ENCODE measurements at regions not wholly inside any gene's neighbourhood (a gene's known extent, or its start where the extent isn't known, plus 50 kb on each side); places are given as distances from the start of the nearest gene placed in this dataset.

DNA sequence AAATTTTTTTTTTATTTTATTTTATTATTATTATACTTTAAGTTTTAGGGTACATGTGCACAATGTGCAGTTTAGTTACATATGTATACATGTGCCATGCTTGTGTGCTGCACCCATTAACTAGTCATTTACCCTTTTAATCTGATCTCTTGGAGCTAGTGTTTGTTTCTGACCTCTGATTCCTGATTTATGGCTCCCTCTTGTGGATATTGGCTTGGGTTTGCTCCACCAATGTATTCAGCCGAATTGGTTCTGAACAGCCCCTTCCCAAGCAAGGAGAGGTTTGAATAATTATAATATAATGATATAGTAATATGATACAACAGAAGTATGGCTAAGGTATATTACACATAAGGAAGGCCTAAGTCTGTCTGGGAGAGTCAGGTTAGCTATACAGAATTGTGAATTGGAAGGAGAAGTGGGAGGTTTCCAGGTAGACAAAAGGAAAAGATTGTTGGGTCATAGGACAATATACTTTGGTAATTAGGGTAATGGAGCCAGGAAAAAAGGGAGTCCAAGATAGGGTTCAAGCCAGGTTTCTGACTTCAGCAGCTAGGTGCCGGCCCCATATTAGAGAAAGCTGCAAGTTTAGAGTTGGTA lies 53.1 kb upstream of the HMCN1 start:
- Histone ChIP-seq H3K36me3 (ENCODE audit: insufficient read depth, low read length) (no peaks in the 10 kb centered on the region), H3K9me3 (ENCODE audit: low read length) (no peaks in the 10 kb centered on the region), H3K4me1 (ENCODE audit: insufficient read depth, low read length) (peaks cover 5% of the 10 kb centered on the region), H3K27me3 (ENCODE audit: insufficient read depth, low read length) (no peaks in the 10 kb centered on the region), H3K4me3 (ENCODE audit: low read length) (no peak overlapping the region), H2AFZ (ENCODE audit: low read depth, low read length) (no peak overlapping the region)

DNA sequence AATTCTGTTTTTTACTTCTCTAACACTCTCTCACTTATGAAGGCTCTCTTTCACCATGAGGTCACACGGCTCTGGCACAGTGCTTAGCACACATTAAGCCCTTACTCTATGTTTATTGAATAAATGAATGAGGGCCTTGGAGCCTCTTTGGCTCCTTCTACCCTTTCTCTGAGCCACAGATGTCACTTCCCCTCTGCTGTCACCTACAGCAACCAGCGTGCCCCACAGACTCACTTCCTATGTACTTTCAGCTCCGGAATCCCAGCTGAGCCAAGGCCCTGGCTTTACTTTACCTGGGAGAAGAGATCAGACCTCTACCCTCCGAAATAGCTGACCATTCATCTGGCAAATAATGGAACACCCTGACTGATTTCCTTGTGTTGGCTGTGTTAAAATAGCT lies 53.7 kb upstream of the HMCN1 start:
- Histone ChIP-seq H2AFZ (ENCODE audit: low read depth, low read length) (no peak overlapping the region), H3K27me3 (ENCODE audit: insufficient read depth, low read length) (no peaks in the 10 kb centered on the region), H3K9me3 (ENCODE audit: low read length) (no peaks in the 10 kb centered on the region), H3K4me1 (ENCODE audit: insufficient read depth, low read length) (peaks cover 5% of the 10 kb centered on the region), H3K4me3 (ENCODE audit: low read length) (no peak overlapping the region), H3K36me3 (ENCODE audit: insufficient read depth, low read length) (no peaks in the 10 kb centered on the region)

DNA sequence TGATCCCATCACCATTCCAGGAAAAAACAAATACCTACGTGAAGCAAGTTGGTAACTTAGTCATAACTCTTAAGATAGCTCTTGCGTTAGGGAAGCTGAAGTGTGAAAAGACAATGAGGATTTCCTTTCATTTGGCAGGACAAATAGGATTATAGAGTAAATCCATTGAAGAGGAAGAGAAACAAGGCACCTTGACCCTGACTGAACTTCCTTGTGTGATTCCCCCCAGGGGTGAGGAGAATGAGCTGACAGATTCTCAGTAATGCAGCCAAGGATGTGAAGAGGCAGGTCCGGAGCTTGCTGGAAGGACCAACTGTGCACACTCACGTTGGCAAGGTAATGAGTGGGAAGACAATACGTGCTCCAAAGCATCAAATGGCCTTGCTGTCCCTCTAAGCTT lies 55.0 kb upstream of the HMCN1 start:
- no peak overlapping the region for H2AFZ ChIP-seq (ENCODE audit: low read depth, low read length)
- H3K36me3 ChIP-seq (ENCODE audit: insufficient read depth, low read length), result no peaks in the 10 kb centered on the region
- H3K4me1 ChIP-seq (ENCODE audit: insufficient read depth, low read length), result peaks cover 5% of the 10 kb centered on the region
- no peaks in the 10 kb centered on the region for H3K27me3 ChIP-seq (ENCODE audit: insufficient read depth, low read length)
- H3K4me3 ChIP-seq (ENCODE audit: low read length), result no peak overlapping the region
- H3K9me3 ChIP-seq (ENCODE audit: low read length), result no peaks in the 10 kb centered on the region

DNA sequence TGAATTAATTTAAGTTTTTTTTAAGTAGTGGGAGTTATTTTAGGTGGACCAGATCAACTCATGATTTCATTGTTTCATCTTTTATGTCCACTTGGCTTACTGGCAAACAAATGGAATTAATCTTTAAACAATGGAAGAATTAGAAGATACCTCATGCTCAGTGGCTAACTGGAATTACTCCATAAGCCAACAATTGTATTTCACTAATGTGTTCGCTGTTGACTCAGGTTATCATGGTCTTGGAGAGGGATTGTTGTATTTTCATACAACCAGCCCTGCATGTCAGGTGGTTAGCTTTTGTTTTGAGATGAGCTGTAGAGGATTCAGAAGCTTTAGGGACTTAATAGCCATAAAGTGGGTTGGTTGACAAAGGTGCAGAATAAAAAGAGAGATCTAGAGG lies 57.2 kb upstream of the HMCN1 start:
- Histone ChIP-seq H2AFZ (ENCODE audit: low read depth, low read length) (no peak overlapping the region), H3K4me1 (ENCODE audit: insufficient read depth, low read length) (peaks cover 5% of the 10 kb centered on the region), H3K36me3 (ENCODE audit: insufficient read depth, low read length) (no peaks in the 10 kb centered on the region), H3K4me3 (ENCODE audit: low read length) (no peak overlapping the region), H3K9me3 (ENCODE audit: low read length) (no peaks in the 10 kb centered on the region), H3K27me3 (ENCODE audit: insufficient read depth, low read length) (no peaks in the 10 kb centered on the region)

DNA sequence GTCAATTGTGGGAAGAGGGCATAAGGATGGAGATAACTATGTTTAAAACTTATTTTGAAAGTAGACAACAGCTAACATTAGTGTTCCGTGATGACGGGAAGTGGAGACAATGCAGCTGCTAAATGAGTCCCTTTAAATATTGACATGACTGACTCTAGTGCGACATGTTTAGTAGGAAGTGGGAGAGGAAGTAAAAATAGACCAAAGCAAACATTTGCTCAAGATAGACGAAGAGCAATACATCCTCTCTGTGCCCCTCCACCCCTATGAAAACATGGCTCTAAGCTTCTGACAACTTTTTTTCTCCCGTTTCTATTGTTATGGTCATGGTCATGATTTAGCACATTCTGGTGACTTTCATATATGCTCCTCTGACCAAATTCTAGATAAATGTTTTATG lies 60.0 kb upstream of the HMCN1 start:
- Histone ChIP-seq H3K9me3 (ENCODE audit: low read length) (no peaks in the 10 kb centered on the region), H3K4me3 (ENCODE audit: low read length) (no peak overlapping the region), H2AFZ (ENCODE audit: low read depth, low read length) (no peak overlapping the region), H3K4me1 (ENCODE audit: insufficient read depth, low read length) (peaks cover 3% of the 10 kb centered on the region), H3K36me3 (ENCODE audit: insufficient read depth, low read length) (no peaks in the 10 kb centered on the region), H3K27me3 (ENCODE audit: insufficient read depth, low read length) (no peaks in the 10 kb centered on the region)

DNA sequence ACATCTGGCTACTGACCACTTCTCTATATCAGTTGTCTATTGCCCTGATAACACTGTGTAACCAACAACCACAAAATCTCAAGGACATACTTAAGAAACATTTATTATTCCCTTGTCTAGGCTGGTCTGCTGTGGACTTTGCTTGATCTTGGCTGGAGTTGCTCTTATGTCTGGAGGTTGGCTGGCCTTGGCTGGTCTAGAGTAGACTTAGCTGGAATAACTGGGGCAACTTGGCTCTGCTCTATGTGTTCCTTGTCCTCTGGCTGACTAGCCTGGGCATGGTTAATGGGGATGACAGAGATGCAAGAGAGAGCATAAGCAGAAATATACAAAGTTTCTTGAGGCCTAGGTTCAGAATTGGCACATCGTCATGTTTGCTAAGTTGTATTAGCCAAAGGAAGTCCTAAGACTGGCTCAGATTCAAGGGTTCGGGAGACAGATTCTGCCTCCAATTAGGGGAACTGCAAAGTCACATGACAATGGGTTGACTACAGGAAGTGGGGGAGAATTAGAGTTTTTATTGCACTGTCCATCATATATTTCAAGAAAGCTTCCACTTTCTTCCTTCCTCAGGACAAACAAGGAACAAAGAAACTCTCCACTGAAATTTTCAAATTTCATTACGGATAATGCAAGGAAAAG lies 61.4 kb upstream of the HMCN1 start:
- H3K27me3 ChIP-seq (ENCODE audit: insufficient read depth, low read length), result no peaks in the 10 kb centered on the region
- H3K36me3 ChIP-seq (ENCODE audit: insufficient read depth, low read length), result no peaks in the 10 kb centered on the region
- no peak overlapping the region for H3K4me3 ChIP-seq (ENCODE audit: low read length)
- no peaks in the 10 kb centered on the region for H3K4me1 ChIP-seq (ENCODE audit: insufficient read depth, low read length)
- no peaks in the 10 kb centered on the region for H3K9me3 ChIP-seq (ENCODE audit: low read length)
- no peak overlapping the region for H2AFZ ChIP-seq (ENCODE audit: low read depth, low read length)

DNA sequence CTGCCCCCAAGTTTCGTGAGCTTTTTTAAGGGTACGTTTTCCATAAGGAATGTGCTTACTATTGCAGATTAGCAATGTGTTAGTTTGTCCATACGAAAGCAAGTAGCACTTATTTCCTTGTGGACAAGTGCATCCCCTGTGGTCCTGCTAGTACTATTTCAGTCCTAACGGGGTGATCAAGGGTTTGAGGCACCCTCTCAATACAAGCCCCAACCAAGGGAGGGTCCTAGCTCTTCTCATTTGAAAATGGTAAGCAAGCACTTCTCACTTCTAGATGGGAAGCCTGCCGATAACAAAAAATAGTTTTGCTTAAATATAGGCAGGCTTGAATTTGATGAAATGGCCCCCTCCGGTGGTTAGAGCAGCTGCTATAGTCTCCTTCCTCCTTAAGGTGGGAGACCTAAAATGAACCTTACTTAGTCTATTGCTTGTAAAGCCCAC lies 64.0 kb upstream of the HMCN1 start:
- Histone ChIP-seq H3K4me1 (ENCODE audit: insufficient read depth, low read length) (no peaks in the 10 kb centered on the region), H3K9me3 (ENCODE audit: low read length) (no peaks in the 10 kb centered on the region), H3K4me3 (ENCODE audit: low read length) (no peak overlapping the region), H3K27me3 (ENCODE audit: insufficient read depth, low read length) (no peaks in the 10 kb centered on the region), H2AFZ (ENCODE audit: low read depth, low read length) (no peak overlapping the region), H3K36me3 (ENCODE audit: insufficient read depth, low read length) (no peaks in the 10 kb centered on the region)

DNA sequence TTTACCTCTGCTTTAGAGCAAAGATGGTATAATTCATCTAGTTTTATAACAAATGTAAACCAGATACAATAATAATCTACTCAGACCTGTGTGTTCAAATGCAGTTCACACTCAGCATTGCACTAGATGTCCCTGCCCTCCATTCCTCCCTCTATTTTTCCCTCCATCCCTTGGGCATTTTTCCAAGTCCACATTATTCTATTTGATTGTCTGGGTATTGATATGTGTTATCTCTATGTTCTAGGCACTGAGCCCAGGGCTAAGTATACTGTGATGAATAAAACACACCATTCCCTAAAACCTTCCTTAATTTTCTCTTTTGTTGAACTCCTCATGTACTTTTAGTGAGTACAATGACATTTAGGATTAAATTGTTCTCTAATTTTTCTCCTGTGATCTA lies 66.2 kb upstream of the HMCN1 start:
- no peak overlapping the region for H2AFZ ChIP-seq (ENCODE audit: low read depth, low read length)
- no peaks in the 10 kb centered on the region for H3K27me3 ChIP-seq (ENCODE audit: insufficient read depth, low read length)
- H3K4me3 ChIP-seq (ENCODE audit: low read length), result no peak overlapping the region
- H3K36me3 ChIP-seq (ENCODE audit: insufficient read depth, low read length), result no peaks in the 10 kb centered on the region
- H3K9me3 ChIP-seq (ENCODE audit: low read length), result no peaks in the 10 kb centered on the region
- no peaks in the 10 kb centered on the region for H3K4me1 ChIP-seq (ENCODE audit: insufficient read depth, low read length)

DNA sequence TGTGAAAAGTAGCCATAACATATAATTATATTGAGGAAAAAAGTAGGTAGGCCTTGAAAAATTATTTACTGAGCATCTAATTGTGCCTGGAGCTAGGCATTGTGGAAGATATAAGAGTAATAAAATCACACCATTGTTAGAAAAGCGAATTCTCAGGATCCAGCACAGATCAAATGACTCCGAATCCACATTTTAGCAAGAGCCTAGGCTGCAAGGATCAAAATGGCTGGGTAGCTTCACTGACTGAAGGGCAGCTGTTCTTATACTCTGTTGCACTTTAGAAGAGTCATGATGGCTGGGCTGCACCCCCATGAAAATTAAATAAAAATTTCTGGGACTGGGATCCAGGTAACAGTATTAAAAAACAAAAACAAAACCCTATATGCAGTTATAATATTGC lies 67.6 kb upstream of the HMCN1 start:
- Histone ChIP-seq H3K9me3 (ENCODE audit: low read length) (no peaks in the 10 kb centered on the region), H3K36me3 (ENCODE audit: insufficient read depth, low read length) (no peaks in the 10 kb centered on the region), H3K4me1 (ENCODE audit: insufficient read depth, low read length) (no peaks in the 10 kb centered on the region), H2AFZ (ENCODE audit: low read depth, low read length) (no peak overlapping the region), H3K27me3 (ENCODE audit: insufficient read depth, low read length) (no peaks in the 10 kb centered on the region), H3K4me3 (ENCODE audit: low read length) (no peak overlapping the region)

DNA sequence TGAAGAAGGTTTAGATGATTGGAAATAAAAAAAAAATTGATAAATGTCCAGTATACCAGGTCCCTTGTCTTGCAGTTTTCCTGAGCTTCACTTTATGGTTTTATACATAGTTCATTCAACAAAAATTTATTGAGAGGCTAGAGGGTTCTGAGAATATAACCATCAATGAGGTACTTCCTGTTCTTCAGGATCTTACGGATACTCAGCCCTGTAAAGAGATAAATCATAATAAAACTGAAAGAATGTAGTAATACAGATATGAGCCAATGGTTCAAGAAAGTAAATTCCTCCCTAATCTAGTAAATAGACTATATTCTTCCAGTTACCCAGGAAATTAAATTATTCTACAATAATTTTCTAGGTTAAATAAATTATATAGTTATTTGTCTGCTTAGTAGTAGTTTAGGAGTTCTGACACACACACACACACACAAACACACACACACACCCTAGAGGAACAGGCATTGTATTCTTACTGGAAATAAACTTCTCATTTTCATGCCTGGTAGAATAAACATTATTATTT lies 70.4 kb upstream of the HMCN1 start:
- H3K4me3 ChIP-seq (ENCODE audit: low read length), result no peak overlapping the region
- no peak overlapping the region for H2AFZ ChIP-seq (ENCODE audit: low read depth, low read length)
- no peaks in the 10 kb centered on the region for H3K27me3 ChIP-seq (ENCODE audit: insufficient read depth, low read length)
- no peaks in the 10 kb centered on the region for H3K4me1 ChIP-seq (ENCODE audit: insufficient read depth, low read length)
- H3K9me3 ChIP-seq (ENCODE audit: low read length), result no peaks in the 10 kb centered on the region
- H3K36me3 ChIP-seq (ENCODE audit: insufficient read depth, low read length), result no peaks in the 10 kb centered on the region

DNA sequence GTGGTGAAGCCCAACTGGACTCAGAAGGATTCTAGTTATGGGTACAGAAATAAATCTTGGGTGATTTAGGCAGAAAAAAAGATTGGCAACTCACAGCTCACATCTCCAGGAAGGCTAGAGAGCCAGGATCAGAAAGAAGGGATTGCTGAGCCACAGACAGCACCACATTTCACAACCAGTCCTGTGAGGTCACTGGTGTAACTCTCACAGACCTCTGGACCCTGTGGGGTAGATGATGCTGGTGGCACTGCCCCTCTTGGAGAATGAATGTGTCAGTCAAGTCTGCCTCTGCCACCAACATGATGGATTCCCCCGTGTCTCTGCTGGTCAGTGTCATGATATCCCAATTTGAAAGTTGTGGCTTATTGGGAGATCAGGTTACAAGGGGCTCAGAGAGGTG lies 70.9 kb upstream of the HMCN1 start:
- H3K9me3 ChIP-seq (ENCODE audit: low read length), result no peaks in the 10 kb centered on the region
- H3K27me3 ChIP-seq (ENCODE audit: insufficient read depth, low read length), result no peaks in the 10 kb centered on the region
- no peaks in the 10 kb centered on the region for H3K36me3 ChIP-seq (ENCODE audit: insufficient read depth, low read length)
- no peaks in the 10 kb centered on the region for H3K4me1 ChIP-seq (ENCODE audit: insufficient read depth, low read length)
- H3K4me3 ChIP-seq (ENCODE audit: low read length), result no peak overlapping the region
- H2AFZ ChIP-seq (ENCODE audit: low read depth, low read length), result no peak overlapping the region

DNA sequence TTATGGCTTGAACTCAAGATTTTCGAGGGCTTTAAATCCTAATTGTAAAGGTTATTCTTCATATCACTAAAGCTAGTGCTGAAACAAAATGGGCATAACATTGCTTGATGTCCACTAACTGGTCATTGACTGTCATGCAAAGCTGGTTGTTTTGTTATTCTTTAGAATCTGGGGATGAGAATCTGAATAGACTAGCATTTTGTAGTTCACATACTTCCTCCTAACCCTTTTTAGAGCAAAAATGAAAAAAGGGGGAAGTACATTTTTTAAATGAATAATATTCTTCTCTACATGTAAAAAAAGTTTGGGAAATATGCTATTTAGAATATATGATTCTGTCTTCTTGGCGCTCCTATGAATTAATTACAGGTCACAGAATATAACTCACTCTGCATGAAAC lies 72.2 kb upstream of the HMCN1 start:
- H3K4me3 ChIP-seq (ENCODE audit: low read length), result no peak overlapping the region
- no peaks in the 10 kb centered on the region for H3K4me1 ChIP-seq (ENCODE audit: insufficient read depth, low read length)
- H3K36me3 ChIP-seq (ENCODE audit: insufficient read depth, low read length), result no peaks in the 10 kb centered on the region
- no peaks in the 10 kb centered on the region for H3K27me3 ChIP-seq (ENCODE audit: insufficient read depth, low read length)
- H2AFZ ChIP-seq (ENCODE audit: low read depth, low read length), result no peak overlapping the region
- no peaks in the 10 kb centered on the region for H3K9me3 ChIP-seq (ENCODE audit: low read length)

DNA sequence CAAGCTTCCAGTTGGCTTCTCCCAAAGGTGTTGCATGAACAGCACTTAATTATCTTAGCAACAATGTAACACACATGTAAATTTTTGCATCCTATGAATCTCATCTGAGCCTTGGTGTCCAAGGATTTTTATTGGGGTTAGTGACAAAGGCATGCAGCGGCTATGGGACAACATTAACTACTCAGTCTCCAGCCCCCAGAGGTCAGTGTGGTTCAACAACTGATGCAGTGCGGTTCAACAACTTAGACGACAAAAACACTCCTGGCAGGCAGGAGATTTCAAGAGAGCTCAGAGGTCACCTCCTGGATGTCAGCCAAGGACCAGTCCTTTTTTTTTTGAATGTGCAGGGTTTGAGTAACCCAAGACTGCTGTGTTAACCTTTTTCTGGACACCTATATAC lies 77.5 kb upstream of the HMCN1 start:
- no peaks in the 10 kb centered on the region for H3K9me3 ChIP-seq (ENCODE audit: low read length)
- no peak overlapping the region for H2AFZ ChIP-seq (ENCODE audit: low read depth, low read length)
- H3K27me3 ChIP-seq (ENCODE audit: insufficient read depth, low read length), result no peaks in the 10 kb centered on the region
- no peaks in the 10 kb centered on the region for H3K4me1 ChIP-seq (ENCODE audit: insufficient read depth, low read length)
- no peak overlapping the region for H3K4me3 ChIP-seq (ENCODE audit: low read length)
- H3K36me3 ChIP-seq (ENCODE audit: insufficient read depth, low read length), result no peaks in the 10 kb centered on the region

DNA sequence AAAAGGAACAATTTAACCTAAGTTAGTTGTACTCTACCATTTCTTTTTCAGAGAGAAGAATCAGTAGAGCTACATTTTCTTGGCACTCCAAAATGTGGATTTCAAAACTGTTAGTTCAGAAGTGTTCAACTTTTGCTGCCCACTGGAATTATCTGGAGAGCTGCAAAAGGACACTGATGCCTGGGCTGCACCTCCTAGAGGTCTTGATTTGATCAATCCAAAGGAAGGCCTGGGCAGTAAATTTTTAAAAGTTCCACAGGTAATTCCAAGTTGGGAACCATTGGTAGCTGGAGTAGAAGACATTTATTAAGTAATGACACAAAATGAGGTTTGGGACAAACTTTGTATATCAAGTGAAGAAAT lies 79.3 kb upstream of the HMCN1 start:
- no peaks in the 10 kb centered on the region for H3K27me3 ChIP-seq (ENCODE audit: insufficient read depth, low read length)
- no peak overlapping the region for H2AFZ ChIP-seq (ENCODE audit: low read depth, low read length)
- no peaks in the 10 kb centered on the region for H3K9me3 ChIP-seq (ENCODE audit: low read length)
- H3K4me3 ChIP-seq (ENCODE audit: low read length), result no peak overlapping the region
- no peaks in the 10 kb centered on the region for H3K36me3 ChIP-seq (ENCODE audit: insufficient read depth, low read length)
- H3K4me1 ChIP-seq (ENCODE audit: insufficient read depth, low read length), result no peaks in the 10 kb centered on the region

All from neuron (in vitro differentiated cells).